K562 (cell line): ENCODE measurements at regions not wholly inside any gene's neighbourhood (a gene's known extent, or its start where the extent isn't known, plus 50 kb on each side); places are given as distances from the start of the nearest gene placed in this dataset.

Experiments
- ATAC-seq: fragments of 200-7000 bp; cut with Tn5 transposase; 3 replicates; pipeline ENCODE4 v1.9.1; 2020; ENCODE audit warnings: moderate library complexity
- BruUV-seq: library from RNA; stranded (reverse); fragments of 400-500 nt; replicated peaks from 2 replicates; lab custom pipeline; 2021; lab: Mats Ljungman, UMichigan
- CTCF ChIA-PET: fragments of 300-600 bp; formaldehyde crosslinking; extraction: SDS; loops from one replicate; lab custom pipeline; 2021; ENCODE audit warnings: low intra/inter-chr PET ratio; lab: Yijun Ruan, JAX
- POLR2A ChIA-PET: fragments of 300-600, 350-650 bp; sonication (Branson Sonifier 250); formaldehyde crosslinking; extraction: SDS; loops from one replicate; lab custom pipeline; 2021; ENCODE audit warnings: antibody characterized with exemption, inconsistent platforms; lab: Yijun Ruan, JAX
- DNase-seq, 4 experiments: peaks; one replicate each; pipeline versions ENCODE4 v3.0.0 to v3.0.0-alpha.2; 2011 to 2018; ENCODE audit warnings: low spot score in 3 of 4, mixed read lengths in 3 of 4; ENCODE audit errors: extremely low read depth in 1 of 4
- FAIRE-seq: peaks from 2 replicates; lab custom pipeline; 2011; peaks lifted over from hg19 to GRCh38; lab: Jason Lieb, UNC
- H2AFZ ChIP-seq: 2 replicates; pipeline ENCODE4 v1.6.0; 2011; ENCODE audit warnings: low read depth, low read length, control low read depth, inconsistent platforms
- H3K27ac ChIP-seq: fragments of 200-600 bp; 3 replicates; pipeline ENCODE4 v1.8.0; 2011; ENCODE audit warnings: low read depth, mild to moderate bottlenecking, control low read depth, inconsistent platforms, low read length, moderate library complexity, mixed read lengths; ENCODE audit errors: extremely low read depth
- H3K27me3 ChIP-seq, 2 experiments: fragments of 300-600 bp in 1 of 2; 2 replicates in 1 of 2; 3 replicates in 1 of 2; pipeline versions ENCODE4 v1.6.0 to v1.8.0; 2011; ENCODE audit warnings: inconsistent platforms in 2 of 2, low read length in 2 of 2, mild to moderate bottlenecking in 1 of 2, mixed read lengths in 1 of 2, moderate library complexity in 1 of 2; ENCODE audit not compliant: control insufficient read depth in 2 of 2, insufficient read depth in 2 of 2
- H3K36me3 ChIP-seq: fragments of 300-600 bp; 3 replicates; pipeline ENCODE4 v1.8.0; 2011; ENCODE audit warnings: mild to moderate bottlenecking, low read length, inconsistent platforms; ENCODE audit not compliant: control insufficient read depth, insufficient read depth
- H3K4me1 ChIP-seq, 2 experiments: fragments of 200-600 bp in 1 of 2; replicated peaks in 1 of 2; 2 replicates in 1 of 2; 3 replicates in 1 of 2; pipeline versions ENCODE4 v1.5.1 to v1.8.0; 2011; ENCODE audit warnings: inconsistent platforms in 2 of 2, low read length in 2 of 2, mild to moderate bottlenecking in 1 of 2, mixed read lengths in 1 of 2, moderate library complexity in 1 of 2; ENCODE audit not compliant: control insufficient read depth in 2 of 2, insufficient read depth in 2 of 2
- H3K4me2 ChIP-seq: 2 replicates; pipeline ENCODE4 v1.6.1; 2011; ENCODE audit warnings: low read length, control low read depth, inconsistent platforms, mixed read lengths; ENCODE audit not compliant: insufficient read depth
- H3K4me3 ChIP-seq: fragments of 200-600 bp; sonication (generic), shearing (Covaris generic); 2 replicates; pipeline ENCODE4 v1.5.1; 2016; ENCODE audit warnings: control low read depth, inconsistent platforms
- H3K79me2 ChIP-seq: fragments of 200-600 bp; 3 replicates; pipeline ENCODE4 v1.8.0; 2011; ENCODE audit warnings: low read length, inconsistent platforms; ENCODE audit not compliant: control insufficient read depth, insufficient read depth
- H3K9ac ChIP-seq, 2 experiments: 2 replicates each; pipeline versions ENCODE4 v1.6.0 to v1.6.1; 2011; ENCODE audit warnings: low read depth in 2 of 2, low read length in 2 of 2, control low read depth in 1 of 2, inconsistent platforms in 1 of 2, mild to moderate bottlenecking in 1 of 2, mixed read lengths in 1 of 2; ENCODE audit not compliant: insufficient read depth in 1 of 2
- H3K9me1 ChIP-seq: one replicate; pipeline ENCODE4 v1.6.0; 2011; ENCODE audit warnings: inconsistent platforms, mild to moderate bottlenecking, low read length, moderate library complexity; ENCODE audit not compliant: control insufficient read depth, insufficient read depth
- H3K9me3 ChIP-seq: replicated peaks from 2 replicates; pipeline ENCODE4 v1.5.1; 2011; ENCODE audit warnings: low read depth, low read length, inconsistent platforms; ENCODE audit not compliant: control insufficient read depth, insufficient read depth
- H4K20me1 ChIP-seq: replicated peaks from 2 replicates; pipeline ENCODE4 v1.6.1; 2011; ENCODE audit warnings: low read length, inconsistent platforms, mixed read lengths; ENCODE audit not compliant: control insufficient read depth, insufficient read depth
- ATF3 ChIP-seq, 2 experiments: fragments of 450-650 bp in 1 of 2; sonication (generic) in 1 of 2; formaldehyde crosslinking in 1 of 2; IDR thresholded peaks in 1 of 2; conservative IDR thresholded peaks in 1 of 2; 2 replicates each; pipeline versions ENCODE4 v1.6.1 to v1.8.1; 2016 to 2023; ENCODE audit warnings: mild to moderate bottlenecking in 2 of 2, moderate library complexity in 2 of 2, inconsistent platforms in 1 of 2, missing genetic modification reagents in 1 of 2
- DNMT1 ChIP-seq: fragments of 450-650 bp; IDR thresholded peaks from 2 replicates; pipeline ENCODE4 v1.6.1; 2016; ENCODE audit warnings: antibody characterized with exemption, mild to moderate bottlenecking
- E2F4 ChIP-seq: sonication (generic); formaldehyde crosslinking; IDR thresholded peaks from 2 replicates; pipeline ENCODE4 v1.8.0; 2022; ENCODE audit warnings: mild to moderate bottlenecking, low read depth, missing genetic modification reagents
- ELF1 ChIP-seq: fragments of 200-800 bp; sonication (Bioruptor generic); IDR thresholded peaks from 2 replicates; pipeline ENCODE4 v1.6.1; 2016; ENCODE audit warnings: missing genetic modification characterization, missing compliant biosample characterization
- HDAC1 ChIP-seq, 2 experiments: fragments of 450-650 bp; IDR thresholded peaks; 2 replicates each; pipeline ENCODE4 v1.6.1; 2016 to 2017; ENCODE audit warnings: inconsistent platforms in 1 of 2, mild to moderate bottlenecking in 1 of 2, moderate library complexity in 1 of 2
- KDM1A ChIP-seq, 2 experiments: fragments of 450-650 bp; IDR thresholded peaks; 2 replicates each; pipeline ENCODE4 v1.6.1; 2016; ENCODE audit warnings: mild to moderate bottlenecking in 2 of 2
- MBD2 ChIP-seq: sonication (generic); IDR thresholded peaks from 2 replicates; pipeline ENCODE4 v1.6.1; 2016; ENCODE audit warnings: low read depth, borderline replicate concordance
- PREB ChIP-seq: sonication (generic); formaldehyde crosslinking; IDR thresholded peaks from 2 replicates; pipeline ENCODE4 v1.8.1; 2023; ENCODE audit warnings: mild to moderate bottlenecking, missing genetic modification reagents
- RBM17 ChIP-seq: fragments of 200-400 bp; formaldehyde crosslinking; IDR thresholded peaks from 2 replicates; pipeline ENCODE4 v1.6.1; 2017; ENCODE audit warnings: low read depth, mild to moderate bottlenecking, low read length, borderline replicate concordance
- RBM22 ChIP-seq: fragments of 200-400 bp; formaldehyde crosslinking; IDR thresholded peaks from 2 replicates; pipeline ENCODE4 v1.6.1; 2018; ENCODE audit warnings: low read length, low read depth; ENCODE audit not compliant: poor library complexity, severe bottlenecking
- SNRNP70 ChIP-seq: fragments of 200-400 bp; formaldehyde crosslinking; optimal IDR thresholded peaks from 2 replicates; pipeline ENCODE3; 2017; ENCODE audit warnings: low read depth, low read length
- ZBTB5 ChIP-seq: fragments of 450-650 bp; IDR thresholded peaks from 2 replicates; pipeline ENCODE4 v1.6.1; 2017; ENCODE audit warnings: antibody characterized with exemption
- ZKSCAN1 ChIP-seq: fragments of 150-350 bp; IDR thresholded peaks from 2 replicates; pipeline ENCODE4 v1.6.1; 2016; ENCODE audit warnings: low read depth, low read length
- ZNF277 ChIP-seq: fragments of 250-450 bp; sonication (Bioruptor Pico); IDR thresholded peaks from 2 replicates; pipeline ENCODE4 v1.8.0; 2022; ENCODE audit warnings: inconsistent platforms, mild to moderate bottlenecking, moderate library complexity, borderline replicate concordance
- WGBS: fragments of 100-300 bp; shearing (Covaris generic); methylation state at CpG from one replicate; pipeline ENCODE4 v1.1.6; 2016; ENCODE audit warnings: low coverage, mixed read lengths; ENCODE audit not compliant: insufficient coverage; ENCODE audit errors: missing lambda C conversion rate; 5-methylcytosine and 5-hydroxymethylcytosine counted together
- in situ Hi-C: fragments of 300-500 bp; cut with MboI; formaldehyde crosslinking; loops from 4 replicates; pipeline ENCODE4 v1.15.0; 2018; ENCODE audit warnings: inconsistent platforms, mixed read lengths
- intact Hi-C: fragments of 100-400 bp; cut with micrococcal nuclease; formaldehyde crosslinking; loops from 2 replicates; pipeline ENCODE4 v1.14.2; 2022

- intact Hi-C loops: no loop called here
- in situ Hi-C loops: no loop called here
- POLR2A ChIA-PET: interaction anchor here (0.7 to 1.8 kb wide), 2 partner anchors 12 to 150 kb away, joined by 4 read pairs; no protein-coding TSS in a partner anchor
- no peak for TF ChIP-seq ZNF277 (CRISPR knock-in tag)
- no peak for TF ChIP-seq ZKSCAN1
- TF ChIP-seq HDAC1 (IDR thresholded peaks at IDR 0.05): no peak
- TF ChIP-seq PREB: no peak
- no peak for TF ChIP-seq ATF3 (IDR thresholded peaks at IDR 0.05)
- no peak for TF ChIP-seq ATF3 (CRISPR knock-in tag; conservative IDR thresholded peaks at IDR 0.05)
- no peak for TF ChIP-seq E2F4 (CRISPR knock-in tag)
- no peak for TF ChIP-seq MBD2
- TF ChIP-seq ELF1 (tag): no peak
- no peak for TF ChIP-seq KDM1A (IDR thresholded peaks at IDR 0.05)
- TF ChIP-seq RBM22: no peak
- TF ChIP-seq ZBTB5: no peak
- TF ChIP-seq RBM17: no peak
- no peak for TF ChIP-seq DNMT1
- TF ChIP-seq SNRNP70: no peak
Measured at GRCh38 chr1:14017531-14017961, 317.6 kb downstream of the PRDM2 start.

More at GRCh38 chr1:14017531-14017961, 317.6 kb downstream of the PRDM2 start:
- H3K4me3 ChIP-seq: no peak overlapping the region
- H3K79me2 ChIP-seq: no peaks in the 10 kb centered on the region
- H3K9ac ChIP-seq: no peak overlapping the region
- H3K9me3 ChIP-seq: no peaks in the 10 kb centered on the region
- no peaks in the 10 kb centered on the region for H3K4me1 ChIP-seq
- H3K4me2 ChIP-seq: no peak overlapping the region
- under 1% methylated on average over 7 of the region's 7 CpGs for WGBS
- FAIRE-seq (no peak), ATAC-seq (no peak), DNase-seq (no peak)
- no peaks in the 10 kb centered on the region for H3K9me1 ChIP-seq
- peaks cover 2 to 5% of the 10 kb centered on the region in 2 experiments; a peak in 2 of 5 replicates for H3K27me3 ChIP-seq
- CTCF ChIA-PET: no interaction called here
- no peak overlapping the region for H3K27ac ChIP-seq
- H3K36me3 ChIP-seq: no peaks in the 10 kb centered on the region
- no peak overlapping the region for H2AFZ ChIP-seq
- no TSS peak for BruUV-seq
- no peaks in the 10 kb centered on the region; the same call in 1 of the 2 replicates for H4K20me1 ChIP-seq
